Transverse colon (tissue), 4 donors: ENCODE measurements at regions not wholly inside any gene's neighbourhood (a gene's known extent, or its start where the extent isn't known, plus 50 kb on each side); places are given as distances from the start of the nearest gene placed in this dataset.

Experiments used
- EP300 ChIP-seq: sonication (generic); formaldehyde crosslinking; IDR thresholded peaks from one replicate; pipeline ENCODE4 v1.6.1; 2017; ENCODE audit warnings: antibody characterized with exemption, low read depth
- POLR2AphosphoS5 ChIP-seq, 3 donors: sonication (generic); formaldehyde crosslinking; IDR thresholded peaks; one replicate each; pipeline ENCODE4 v1.6.1; 2016; ENCODE audit warnings: antibody characterized with exemption in 3 of 3
- TF ChIP-seq, protein P1 (sequence below), 5 experiments: fragments of 200-600 bp in 3 of 5; fragments of 450-650 bp in 2 of 5; sonication (generic) in 3 of 5; IDR thresholded peaks; 1 replicate in 2 of 5; 2 replicates in 3 of 5; pipeline ENCODE4 v1.5.1; 2016 to 2017; ENCODE audit warnings: antibody characterized with exemption in 5 of 5, inconsistent platforms in 3 of 5, mild to moderate bottlenecking in 2 of 5, moderate library complexity in 1 of 5

DNA sequence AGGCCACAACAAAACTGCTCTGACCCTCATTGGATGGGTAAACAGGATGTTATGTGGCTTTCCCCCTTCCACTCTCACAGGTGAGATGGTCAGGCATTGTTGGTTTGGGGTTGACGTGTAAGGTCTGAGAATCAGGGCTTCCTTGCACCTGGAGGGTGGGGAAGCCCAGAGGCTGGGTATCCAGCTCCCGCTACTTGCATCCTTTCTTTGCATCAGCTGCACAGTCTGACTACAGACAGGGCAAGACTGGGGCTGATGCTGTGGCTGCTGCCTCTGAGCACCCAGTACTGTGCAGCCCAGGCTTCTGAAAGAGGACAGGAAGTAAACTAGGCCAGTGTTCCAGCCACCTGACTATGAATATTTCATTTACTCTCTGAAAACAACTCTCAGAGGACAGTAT, 58.0 kb upstream of the ATP2B2 start:
- TF ChIP-seq, protein P1, sequence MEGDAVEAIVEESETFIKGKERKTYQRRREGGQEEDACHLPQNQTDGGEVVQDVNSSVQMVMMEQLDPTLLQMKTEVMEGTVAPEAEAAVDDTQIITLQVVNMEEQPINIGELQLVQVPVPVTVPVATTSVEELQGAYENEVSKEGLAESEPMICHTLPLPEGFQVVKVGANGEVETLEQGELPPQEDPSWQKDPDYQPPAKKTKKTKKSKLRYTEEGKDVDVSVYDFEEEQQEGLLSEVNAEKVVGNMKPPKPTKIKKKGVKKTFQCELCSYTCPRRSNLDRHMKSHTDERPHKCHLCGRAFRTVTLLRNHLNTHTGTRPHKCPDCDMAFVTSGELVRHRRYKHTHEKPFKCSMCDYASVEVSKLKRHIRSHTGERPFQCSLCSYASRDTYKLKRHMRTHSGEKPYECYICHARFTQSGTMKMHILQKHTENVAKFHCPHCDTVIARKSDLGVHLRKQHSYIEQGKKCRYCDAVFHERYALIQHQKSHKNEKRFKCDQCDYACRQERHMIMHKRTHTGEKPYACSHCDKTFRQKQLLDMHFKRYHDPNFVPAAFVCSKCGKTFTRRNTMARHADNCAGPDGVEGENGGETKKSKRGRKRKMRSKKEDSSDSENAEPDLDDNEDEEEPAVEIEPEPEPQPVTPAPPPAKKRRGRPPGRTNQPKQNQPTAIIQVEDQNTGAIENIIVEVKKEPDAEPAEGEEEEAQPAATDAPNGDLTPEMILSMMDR (IDR thresholded peaks at IDR 0.05) = no peak
- no peak for TF ChIP-seq POLR2AphosphoS5 (IDR thresholded peaks at IDR 0.05)
- TF ChIP-seq EP300 = no peak
